Activated CD4-positive, alpha-beta T cell treated with anti-CD3 and anti-CD28 coated beads, Interleukin-10, Interleukin-2, amounts not matched to agents 100 ng/mL and 50 ng/mL, durations not matched to agents 16 hours and 8 hours (primary cell): ENCODE measurements at regions not wholly inside any gene's neighbourhood (a gene's known extent, or its start where the extent isn't known, plus 50 kb on each side); places are given as distances from the start of the nearest gene placed in this dataset.

Experiments
- DNase-seq: peaks from one replicate; pipeline ENCODE4 v3.0.0-alpha.2; 2020

GRCh38 chr17:15108992-15109391, 156.1 kb downstream of the PMP22 start:
- DNase-seq: no peak

GRCh38 chr17:15106540-15106939, 158.6 kb downstream of the PMP22 start:
- no peak for DNase-seq

GRCh38 chr17:15103785-15104184, 161.3 kb downstream of the PMP22 start:
- no peak for DNase-seq

DNA sequence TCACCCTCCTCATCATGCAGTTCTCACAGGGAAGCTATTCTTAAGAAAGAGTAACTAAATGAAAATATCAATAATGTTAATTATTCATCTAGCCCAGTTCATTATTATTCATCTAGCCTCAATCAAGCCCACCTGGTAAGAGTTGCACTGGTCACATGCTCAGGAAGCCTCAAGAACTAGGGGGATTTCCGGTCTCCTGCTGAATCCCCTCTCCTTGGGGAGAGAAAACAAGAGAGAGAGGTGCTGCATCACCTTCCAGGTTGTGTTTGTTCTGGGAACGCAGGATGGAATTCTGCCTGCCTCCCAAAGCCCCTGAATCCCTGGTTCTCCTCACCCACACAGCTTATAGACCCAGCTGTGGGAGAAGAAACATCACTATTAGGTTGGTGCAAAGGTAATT, 164.0 kb downstream of the PMP22 start:
- DNase-seq: no peak

DNA sequence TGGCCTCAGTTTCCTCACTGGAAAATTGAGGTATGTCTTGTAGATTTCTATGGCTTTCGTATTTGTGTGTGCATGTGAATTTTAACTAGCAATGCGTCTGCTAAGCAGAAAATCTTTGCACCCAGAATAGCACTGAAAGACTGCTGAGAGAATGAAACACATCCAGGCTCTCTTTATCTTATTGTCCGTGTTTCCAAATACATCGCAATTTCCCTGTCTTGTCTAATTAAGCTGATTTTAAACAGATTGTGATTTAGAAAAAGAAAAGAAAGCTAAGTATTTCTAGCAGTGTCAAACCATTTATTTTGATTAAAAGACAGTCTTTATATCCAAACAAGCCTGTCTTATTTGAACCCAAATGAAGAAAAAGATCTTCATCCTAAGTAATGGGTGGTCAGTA, 168.6 kb downstream of the PMP22 start:
- DNase-seq: no peak

DNA sequence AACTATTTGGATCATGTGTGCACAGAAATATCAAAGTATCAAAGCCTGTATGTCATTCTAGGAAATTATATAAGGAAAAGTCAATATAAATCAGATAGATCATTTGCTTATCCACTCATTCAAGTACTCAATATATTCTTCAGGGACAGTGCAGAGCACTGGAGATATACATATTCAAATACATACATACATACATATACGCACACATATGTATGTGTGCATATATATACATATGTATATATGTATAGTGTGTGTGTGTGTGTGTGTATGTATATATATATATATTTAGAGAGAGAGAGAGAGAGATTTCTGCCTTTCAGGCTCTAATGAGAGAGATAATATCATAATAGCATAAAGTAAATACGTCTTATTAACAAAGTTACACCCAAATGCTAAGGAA, 169.2 kb downstream of the PMP22 start:
- DNase-seq: no peak

GRCh38 chr17:15092762-15093161, 172.4 kb downstream of the PMP22 start:
- no peak for DNase-seq

GRCh38 chr17:15092261-15092660, 172.9 kb downstream of the PMP22 start:
- DNase-seq: no peak

GRCh38 chr17:15091825-15092224, 173.3 kb downstream of the PMP22 start:
- DNase-seq: no peak

- no peak for DNase-seq
Observed at GRCh38 chr17:15090533-15090932, 174.6 kb downstream of the PMP22 start.

- no peak for DNase-seq
Observed at GRCh38 chr17:15087946-15088345, 177.2 kb downstream of the PMP22 start.

GRCh38 chr17:15086776-15087295, 178.3 kb downstream of the PMP22 start:
- no peak for DNase-seq

- no peak for DNase-seq
Observed at GRCh38 chr17:15085890-15086677, 179.0 kb downstream of the PMP22 start.

DNA sequence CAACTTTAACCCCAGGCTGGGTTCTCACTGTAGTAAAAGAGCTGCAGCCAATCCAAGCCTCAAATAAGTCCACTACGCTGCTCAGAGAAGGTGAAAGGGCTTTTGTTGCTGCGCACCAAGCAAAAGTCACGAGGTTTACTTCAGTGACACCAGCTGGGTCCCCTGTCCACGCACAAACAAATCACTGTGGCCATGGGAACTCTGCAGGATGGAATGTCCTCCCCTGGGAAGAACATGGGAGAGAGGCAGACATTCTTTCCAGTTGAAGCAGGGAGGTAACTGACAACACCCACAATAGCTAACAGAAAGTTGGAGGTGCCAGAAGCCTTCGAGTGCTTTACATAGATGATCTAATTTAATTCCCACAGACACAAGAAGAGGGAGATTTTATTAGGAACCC, 181.9 kb downstream of the PMP22 start:
- no peak for DNase-seq

- no peak for DNase-seq
Observed at GRCh38 chr17:15081008-15081407, 184.1 kb downstream of the PMP22 start.

DNA sequence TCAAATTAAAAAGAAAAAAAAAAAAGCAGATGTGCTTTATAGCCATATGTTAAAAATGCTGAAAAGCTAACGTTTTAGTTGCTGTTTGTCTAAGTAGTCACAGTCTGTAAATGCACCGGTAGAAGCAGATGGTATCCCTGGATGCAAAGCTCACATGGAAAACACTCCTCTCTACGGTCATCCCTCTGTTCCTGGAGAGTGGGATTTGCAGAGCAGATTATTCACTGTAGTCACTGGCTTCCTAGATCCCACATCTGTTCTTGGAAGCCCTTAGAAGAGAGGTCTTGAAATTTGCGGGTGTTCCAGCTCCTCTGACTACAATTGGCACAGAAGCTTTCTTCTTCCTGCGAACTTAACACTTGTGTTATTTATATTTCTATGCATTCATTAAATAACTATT, 186.6 kb downstream of the PMP22 start:
- DNase-seq: no peak

- DNase-seq: no peak
Observed at GRCh38 chr17:15076991-15077663, 188.0 kb downstream of the PMP22 start.

- DNase-seq: no peak
Observed at GRCh38 chr17:15051933-15052332, 213.2 kb downstream of the PMP22 start.

- no peak for DNase-seq
Observed at GRCh38 chr17:15049795-15050160, 215.3 kb downstream of the PMP22 start.

DNA sequence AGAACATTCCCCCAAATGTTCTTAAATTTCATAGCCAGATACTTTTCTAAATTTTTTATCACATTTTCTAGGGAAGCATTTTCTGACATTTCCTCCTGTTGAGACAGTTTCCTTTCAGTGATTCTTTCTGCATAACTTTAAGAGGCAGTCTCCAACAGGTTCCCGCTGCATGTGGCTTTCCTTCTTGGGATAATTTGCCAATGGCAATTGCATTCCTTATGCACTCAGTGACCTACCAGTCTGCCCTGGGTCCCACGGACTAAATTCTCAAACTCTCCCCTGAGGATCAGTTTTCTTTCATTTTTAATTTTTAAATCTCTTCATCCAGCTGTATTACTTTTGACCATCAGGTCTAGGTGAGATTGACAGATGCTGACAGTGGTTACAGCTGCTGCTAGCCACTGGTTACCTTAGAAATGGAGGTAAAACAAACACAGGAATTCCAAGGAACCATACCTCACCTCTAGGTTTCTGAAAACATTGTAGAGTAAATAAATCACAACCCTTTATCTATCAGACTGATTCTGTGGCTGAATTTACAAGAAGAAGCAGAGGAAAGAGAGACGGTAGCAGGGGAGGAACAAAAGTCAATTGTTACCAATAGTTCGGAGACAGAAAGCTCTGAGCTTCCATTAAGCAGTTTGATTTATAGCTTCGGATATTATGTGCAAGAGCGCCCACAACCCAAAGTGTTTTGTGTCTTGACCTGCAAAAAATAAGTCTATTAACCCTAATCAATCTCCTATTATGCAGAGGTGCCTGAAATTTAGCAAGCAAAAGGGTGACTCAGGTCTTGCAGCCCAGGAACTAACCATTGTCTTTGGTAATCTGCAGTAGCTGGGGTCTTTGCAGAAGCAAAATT, 216.0 kb downstream of the PMP22 start:
- DNase-seq: no peak

DNA sequence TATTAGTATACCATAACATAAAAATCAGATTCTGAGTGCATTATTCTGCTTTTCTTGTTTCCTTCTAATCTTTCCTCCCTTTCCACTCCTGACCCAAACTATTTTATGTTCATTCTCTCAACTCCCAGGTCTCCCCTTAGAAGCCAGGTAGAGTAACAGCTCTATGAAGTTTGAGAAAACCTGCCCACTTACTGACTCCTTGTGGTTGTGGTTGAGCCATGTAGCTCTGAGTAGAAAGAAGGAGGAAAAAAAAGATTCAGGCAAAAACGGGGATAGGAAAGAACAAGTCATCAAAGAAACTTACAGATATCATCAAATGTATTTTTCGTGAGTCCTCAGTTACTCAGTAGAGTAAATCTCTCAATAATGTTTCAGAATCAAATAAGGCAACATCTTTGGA, 216.7 kb downstream of the PMP22 start:
- DNase-seq: no peak

DNA sequence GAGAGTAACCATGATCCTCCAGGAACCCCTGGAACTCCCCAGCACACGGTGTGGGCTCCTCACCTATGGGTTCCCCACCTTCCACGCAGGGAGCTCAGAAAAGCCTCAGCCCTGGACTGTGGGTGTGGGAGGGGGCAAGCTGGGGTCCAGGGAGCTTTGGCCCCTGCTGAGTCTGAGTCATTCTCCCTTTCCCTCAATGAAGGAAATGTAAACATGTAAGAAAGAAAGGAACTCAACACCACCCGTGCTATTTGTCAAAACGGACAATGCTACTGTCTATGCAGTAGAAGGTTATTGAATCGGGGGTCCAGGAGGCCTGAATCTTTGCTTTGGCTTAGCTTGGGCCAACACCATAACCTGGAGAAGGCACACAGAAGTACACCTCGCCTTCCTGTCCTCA, 222.8 kb downstream of the PMP22 start:
- no peak for DNase-seq

GRCh38 chr17:15039366-15039765, 225.8 kb downstream of the PMP22 start:
- DNase-seq: no peak

DNA sequence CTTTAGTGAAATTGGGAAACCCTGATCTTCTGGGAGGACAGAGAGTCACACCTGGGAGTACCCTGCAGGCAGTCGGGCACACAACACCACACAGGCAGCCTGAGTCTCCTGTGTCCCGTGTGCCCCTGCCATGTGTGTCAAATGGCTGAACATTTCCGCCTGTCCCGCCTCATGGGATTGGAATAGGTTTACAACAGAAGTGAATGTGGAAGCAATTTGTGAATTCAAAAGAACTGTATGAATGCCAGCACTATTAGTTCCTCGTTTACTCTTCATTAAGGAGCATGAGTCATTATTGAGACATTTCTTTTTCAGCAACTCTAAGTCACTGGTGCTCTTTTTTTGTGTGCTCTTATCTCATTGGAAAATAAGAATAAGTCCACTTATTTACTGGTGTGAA, 226.5 kb downstream of the PMP22 start:
- no peak for DNase-seq
